ENCODE measurements at regions not wholly inside any gene's neighbourhood (a gene's known extent, or its start where the extent isn't known, plus 50 kb on each side); places are given as distances from the start of the nearest gene placed in this dataset.

GRCh38 chr4:111016416-111016815 lies 393.5 kb upstream of the PITX2 start:
- Histone ChIP-seq H3K9me3 (no peaks in the 10 kb centered on the region), H3K4me1 (ENCODE audit: low read depth) (no peaks in the 10 kb centered on the region), H3K36me3 (ENCODE audit: low read depth) (no peaks in the 10 kb centered on the region), H3K4me3 (no peak overlapping the region)
- no peak for ATAC-seq
- intact Hi-C loops (cut with DNase I, micrococcal nuclease), result no loop called here
- no peak for DNase-seq
- TF ChIP-seq CTCF (IDR thresholded peaks at IDR 0.05), result no peak

- intact Hi-C loops (cut with DNase I, micrococcal nuclease), result no loop called here
- H3K36me3 ChIP-seq (ENCODE audit: low read depth), result no peaks in the 10 kb centered on the region
- H3K9me3 ChIP-seq, result no peaks in the 10 kb centered on the region
- ATAC-seq (no peak), DNase-seq (no peak)
- TF ChIP-seq CTCF (IDR thresholded peaks at IDR 0.05), result no peak
- no peaks in the 10 kb centered on the region for H3K4me1 ChIP-seq (ENCODE audit: low read depth)
- H3K4me3 ChIP-seq, result no peak overlapping the region
Measured at GRCh38 chr4:111018216-111018615, 395.3 kb upstream of the PITX2 start.

GRCh38 chr4:111020476-111020875 lies 397.6 kb upstream of the PITX2 start:
- DNase-seq, result no peak
- intact Hi-C loops (cut with DNase I, micrococcal nuclease), result no loop called here

GRCh38 chr4:111020961-111021360 lies 398.1 kb upstream of the PITX2 start:
- no peaks in the 10 kb centered on the region for H3K4me1 ChIP-seq (ENCODE audit: low read depth)
- intact Hi-C loops (cut with DNase I, micrococcal nuclease), result no loop called here
- no peak overlapping the region for H3K4me3 ChIP-seq
- no peaks in the 10 kb centered on the region for H3K36me3 ChIP-seq (ENCODE audit: low read depth)
- TF ChIP-seq CTCF (IDR thresholded peaks at IDR 0.05), result no peak
- DNase-seq, result no peak
- no peak for ATAC-seq
- H3K9me3 ChIP-seq, result no peaks in the 10 kb centered on the region

More at GRCh38 chr4:111020476-111020875, 397.6 kb upstream of the PITX2 start:
- H3K4me1 ChIP-seq (ENCODE audit: low read depth), result no peaks in the 10 kb centered on the region
- no peak for ATAC-seq
- no peak for TF ChIP-seq CTCF (IDR thresholded peaks at IDR 0.05)
- no peaks in the 10 kb centered on the region for H3K36me3 ChIP-seq (ENCODE audit: low read depth)
- H3K9me3 ChIP-seq, result no peaks in the 10 kb centered on the region
- H3K4me3 ChIP-seq, result no peak overlapping the region

- Histone ChIP-seq H3K36me3 (ENCODE audit: low read depth) (no peaks in the 10 kb centered on the region), H3K9me3 (no peaks in the 10 kb centered on the region), H3K4me1 (ENCODE audit: low read depth) (no peaks in the 10 kb centered on the region), H3K4me3 (no peak overlapping the region)
- TF ChIP-seq CTCF (IDR thresholded peaks at IDR 0.05), result no peak
- no peak for ATAC-seq
- intact Hi-C loops (cut with DNase I, micrococcal nuclease), result no loop called here
- DNase-seq, result no peak
Measured at GRCh38 chr4:111022758-111023157, 399.9 kb upstream of the PITX2 start.

- ATAC-seq, result no peak
- DNase-seq, result no peak
- no peak for TF ChIP-seq CTCF (IDR thresholded peaks at IDR 0.05)
- Histone ChIP-seq H3K9me3 (no peaks in the 10 kb centered on the region), H3K4me3 (no peak overlapping the region), H3K4me1 (ENCODE audit: low read depth) (no peaks in the 10 kb centered on the region), H3K36me3 (ENCODE audit: low read depth) (no peaks in the 10 kb centered on the region)
- intact Hi-C loops (cut with DNase I, micrococcal nuclease), result no loop called here
Measured at GRCh38 chr4:111027526-111027925, 404.6 kb upstream of the PITX2 start.

Measured in mucosa of descending colon (tissue), 3 donors.